A549 (cell line): ENCODE measurements at regions not wholly inside any gene's neighbourhood (a gene's known extent, or its start where the extent isn't known, plus 50 kb on each side); places are given as distances from the start of the nearest gene placed in this dataset.

Experiments
- BHLHE40 ChIP-seq: IDR thresholded peaks from 2 replicates; pipeline ENCODE4 v1.6.1; 2012; ENCODE audit warnings: low read depth, low read length, inconsistent platforms
- EP300 ChIP-seq, 2 experiments: fragments of >200 bp; sonication (Bioruptor Twin); formaldehyde crosslinking; IDR thresholded peaks; 2 replicates in 1 of 2; 3 replicates in 1 of 2; pipeline ENCODE4 v1.6.1; 2016 to 2017
- HEYL ChIP-seq: fragments of 250-450 bp; sonication (Bioruptor Pico); IDR thresholded peaks from 2 replicates; pipeline ENCODE4 v1.8.0; 2021; ENCODE audit warnings: mild to moderate bottlenecking, moderate library complexity
- HOXB5 ChIP-seq: fragments of 250-450 bp; sonication (Bioruptor Pico); IDR thresholded peaks from 2 replicates; pipeline ENCODE4 v1.5.0; 2020; ENCODE audit warnings: mild to moderate bottlenecking, moderate library complexity
- MAFK ChIP-seq: fragments of 450-650 bp; IDR thresholded peaks from 2 replicates; pipeline ENCODE4 v1.6.1; 2014; ENCODE audit not compliant: partially characterized antibody
- PHF8 ChIP-seq: fragments of 200-600 bp; sonication (generic); IDR thresholded peaks from 2 replicates; pipeline ENCODE4 v1.6.1; 2016; ENCODE audit warnings: low read depth, mild to moderate bottlenecking, antibody characterized with exemption, moderate library complexity, borderline replicate concordance
- RAD21 ChIP-seq, 2 experiments: fragments of >200 bp in 1 of 2; sonication (Bioruptor Twin) in 1 of 2; formaldehyde crosslinking in 1 of 2; IDR thresholded peaks in 1 of 2; conservative IDR thresholded peaks in 1 of 2; 2 replicates in 1 of 2; 3 replicates in 1 of 2; pipeline ENCODE4 v1.6.1; 2012 to 2018; ENCODE audit warnings: inconsistent platforms in 1 of 2
- TF ChIP-seq, protein P1 (sequence below): fragments of >200 bp; sonication (Bioruptor Twin); formaldehyde crosslinking; IDR thresholded peaks from 3 replicates; pipeline ENCODE4 v1.5.1; 2016
- TF ChIP-seq, protein P2 (sequence below): fragments of 450-650 bp; IDR thresholded peaks from 2 replicates; pipeline ENCODE4 v1.6.1; 2014; ENCODE audit warnings: antibody characterized with exemption
- TF ChIP-seq, protein P3 (sequence below): fragments of 200-600 bp; sonication (generic); IDR thresholded peaks from 2 replicates; pipeline ENCODE4 v1.6.1; 2016; ENCODE audit warnings: antibody characterized with exemption, mild to moderate bottlenecking, moderate library complexity
- TF ChIP-seq, protein P4 (sequence below): fragments of 250-450 bp; sonication (Bioruptor Pico); IDR thresholded peaks from 2 replicates; pipeline ENCODE4 v1.5.0; 2021; ENCODE audit warnings: mild to moderate bottlenecking, moderate library complexity, borderline replicate concordance

DNA sequence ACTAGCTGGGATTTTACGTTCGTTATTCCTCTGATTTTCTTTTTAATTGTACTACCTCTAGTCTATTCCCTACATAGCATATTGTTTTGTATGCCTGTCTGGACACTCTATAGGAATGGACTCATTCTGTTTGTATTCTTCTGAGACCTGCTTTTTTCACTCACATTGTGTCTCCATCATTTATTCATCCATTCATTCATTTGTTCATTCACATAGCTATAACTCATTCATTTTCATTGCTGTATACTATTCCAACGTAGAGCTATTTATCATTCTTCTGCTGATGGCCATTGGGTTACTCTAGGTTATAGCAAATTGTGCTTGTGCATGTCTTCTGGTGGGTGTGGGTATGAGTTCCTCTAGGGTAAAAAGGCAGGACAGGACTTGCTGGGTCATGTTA lies 74.0 kb upstream of the SLC6A6 start:
- no peak for TF ChIP-seq HOXB5 (CRISPR knock-in tag)
- TF ChIP-seq, protein P1, sequence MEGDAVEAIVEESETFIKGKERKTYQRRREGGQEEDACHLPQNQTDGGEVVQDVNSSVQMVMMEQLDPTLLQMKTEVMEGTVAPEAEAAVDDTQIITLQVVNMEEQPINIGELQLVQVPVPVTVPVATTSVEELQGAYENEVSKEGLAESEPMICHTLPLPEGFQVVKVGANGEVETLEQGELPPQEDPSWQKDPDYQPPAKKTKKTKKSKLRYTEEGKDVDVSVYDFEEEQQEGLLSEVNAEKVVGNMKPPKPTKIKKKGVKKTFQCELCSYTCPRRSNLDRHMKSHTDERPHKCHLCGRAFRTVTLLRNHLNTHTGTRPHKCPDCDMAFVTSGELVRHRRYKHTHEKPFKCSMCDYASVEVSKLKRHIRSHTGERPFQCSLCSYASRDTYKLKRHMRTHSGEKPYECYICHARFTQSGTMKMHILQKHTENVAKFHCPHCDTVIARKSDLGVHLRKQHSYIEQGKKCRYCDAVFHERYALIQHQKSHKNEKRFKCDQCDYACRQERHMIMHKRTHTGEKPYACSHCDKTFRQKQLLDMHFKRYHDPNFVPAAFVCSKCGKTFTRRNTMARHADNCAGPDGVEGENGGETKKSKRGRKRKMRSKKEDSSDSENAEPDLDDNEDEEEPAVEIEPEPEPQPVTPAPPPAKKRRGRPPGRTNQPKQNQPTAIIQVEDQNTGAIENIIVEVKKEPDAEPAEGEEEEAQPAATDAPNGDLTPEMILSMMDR, result no peak
- TF ChIP-seq MAFK, result no peak
- TF ChIP-seq BHLHE40, result no peak
- TF ChIP-seq, protein P2, sequence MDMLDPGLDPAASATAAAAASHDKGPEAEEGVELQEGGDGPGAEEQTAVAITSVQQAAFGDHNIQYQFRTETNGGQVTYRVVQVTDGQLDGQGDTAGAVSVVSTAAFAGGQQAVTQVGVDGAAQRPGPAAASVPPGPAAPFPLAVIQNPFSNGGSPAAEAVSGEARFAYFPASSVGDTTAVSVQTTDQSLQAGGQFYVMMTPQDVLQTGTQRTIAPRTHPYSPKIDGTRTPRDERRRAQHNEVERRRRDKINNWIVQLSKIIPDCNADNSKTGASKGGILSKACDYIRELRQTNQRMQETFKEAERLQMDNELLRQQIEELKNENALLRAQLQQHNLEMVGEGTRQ, result no peak
- TF ChIP-seq RAD21 (conservative IDR thresholded peaks at IDR 0.05 in 1 of 2, IDR thresholded peaks at IDR 0.05 in 1 of 2), result no peak
- TF ChIP-seq, protein P3, sequence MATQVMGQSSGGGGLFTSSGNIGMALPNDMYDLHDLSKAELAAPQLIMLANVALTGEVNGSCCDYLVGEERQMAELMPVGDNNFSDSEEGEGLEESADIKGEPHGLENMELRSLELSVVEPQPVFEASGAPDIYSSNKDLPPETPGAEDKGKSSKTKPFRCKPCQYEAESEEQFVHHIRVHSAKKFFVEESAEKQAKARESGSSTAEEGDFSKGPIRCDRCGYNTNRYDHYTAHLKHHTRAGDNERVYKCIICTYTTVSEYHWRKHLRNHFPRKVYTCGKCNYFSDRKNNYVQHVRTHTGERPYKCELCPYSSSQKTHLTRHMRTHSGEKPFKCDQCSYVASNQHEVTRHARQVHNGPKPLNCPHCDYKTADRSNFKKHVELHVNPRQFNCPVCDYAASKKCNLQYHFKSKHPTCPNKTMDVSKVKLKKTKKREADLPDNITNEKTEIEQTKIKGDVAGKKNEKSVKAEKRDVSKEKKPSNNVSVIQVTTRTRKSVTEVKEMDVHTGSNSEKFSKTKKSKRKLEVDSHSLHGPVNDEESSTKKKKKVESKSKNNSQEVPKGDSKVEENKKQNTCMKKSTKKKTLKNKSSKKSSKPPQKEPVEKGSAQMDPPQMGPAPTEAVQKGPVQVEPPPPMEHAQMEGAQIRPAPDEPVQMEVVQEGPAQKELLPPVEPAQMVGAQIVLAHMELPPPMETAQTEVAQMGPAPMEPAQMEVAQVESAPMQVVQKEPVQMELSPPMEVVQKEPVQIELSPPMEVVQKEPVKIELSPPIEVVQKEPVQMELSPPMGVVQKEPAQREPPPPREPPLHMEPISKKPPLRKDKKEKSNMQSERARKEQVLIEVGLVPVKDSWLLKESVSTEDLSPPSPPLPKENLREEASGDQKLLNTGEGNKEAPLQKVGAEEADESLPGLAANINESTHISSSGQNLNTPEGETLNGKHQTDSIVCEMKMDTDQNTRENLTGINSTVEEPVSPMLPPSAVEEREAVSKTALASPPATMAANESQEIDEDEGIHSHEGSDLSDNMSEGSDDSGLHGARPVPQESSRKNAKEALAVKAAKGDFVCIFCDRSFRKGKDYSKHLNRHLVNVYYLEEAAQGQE, result no peak
- TF ChIP-seq, protein P4, sequence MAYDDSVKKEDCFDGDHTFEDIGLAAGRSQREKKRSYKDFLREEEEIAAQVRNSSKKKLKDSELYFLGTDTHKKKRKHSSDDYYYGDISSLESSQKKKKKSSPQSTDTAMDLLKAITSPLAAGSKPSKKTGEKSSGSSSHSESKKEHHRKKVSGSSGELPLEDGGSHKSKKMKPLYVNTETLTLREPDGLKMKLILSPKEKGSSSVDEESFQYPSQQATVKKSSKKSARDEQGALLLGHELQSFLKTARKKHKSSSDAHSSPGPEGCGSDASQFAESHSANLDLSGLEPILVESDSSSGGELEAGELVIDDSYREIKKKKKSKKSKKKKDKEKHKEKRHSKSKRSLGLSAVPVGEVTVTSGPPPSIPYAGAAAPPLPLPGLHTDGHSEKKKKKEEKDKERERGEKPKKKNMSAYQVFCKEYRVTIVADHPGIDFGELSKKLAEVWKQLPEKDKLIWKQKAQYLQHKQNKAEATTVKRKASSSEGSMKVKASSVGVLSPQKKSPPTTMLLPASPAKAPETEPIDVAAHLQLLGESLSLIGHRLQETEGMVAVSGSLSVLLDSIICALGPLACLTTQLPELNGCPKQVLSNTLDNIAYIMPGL (CRISPR knock-in tag), result no peak
- no peak for TF ChIP-seq HEYL
- no peak for TF ChIP-seq PHF8
- TF ChIP-seq EP300 (IDR thresholded peaks at IDR 0.05), result no peak
